Ovary (tissue), 3 donors: ENCODE measurements at regions not wholly inside any gene's neighbourhood (a gene's known extent, or its start where the extent isn't known, plus 50 kb on each side); places are given as distances from the start of the nearest gene placed in this dataset.

Source experiments
- EP300 ChIP-seq: sonication (generic); formaldehyde crosslinking; IDR thresholded peaks from one replicate; pipeline ENCODE4 v1.6.1; 2017; ENCODE audit warnings: antibody characterized with exemption
- POLR2A ChIP-seq: fragments of 450-650 bp; IDR thresholded peaks from one replicate; pipeline ENCODE4 v1.6.1; 2017; ENCODE audit warnings: antibody characterized with exemption, mild to moderate bottlenecking, moderate library complexity
- TF ChIP-seq, protein P1 (sequence below), 3 donors: fragments of 450-650 bp in 2 of 3; fragments of 200-600 bp in 1 of 3; IDR thresholded peaks; one replicate each; pipeline versions ENCODE4 v1.5.1 to v1.8.0; 2016 to 2022; ENCODE audit warnings: antibody characterized with exemption in 3 of 3, mild to moderate bottlenecking in 1 of 3
- donor health status: DM: no; HTN: no; CAD: no.

- TF ChIP-seq, protein P1, sequence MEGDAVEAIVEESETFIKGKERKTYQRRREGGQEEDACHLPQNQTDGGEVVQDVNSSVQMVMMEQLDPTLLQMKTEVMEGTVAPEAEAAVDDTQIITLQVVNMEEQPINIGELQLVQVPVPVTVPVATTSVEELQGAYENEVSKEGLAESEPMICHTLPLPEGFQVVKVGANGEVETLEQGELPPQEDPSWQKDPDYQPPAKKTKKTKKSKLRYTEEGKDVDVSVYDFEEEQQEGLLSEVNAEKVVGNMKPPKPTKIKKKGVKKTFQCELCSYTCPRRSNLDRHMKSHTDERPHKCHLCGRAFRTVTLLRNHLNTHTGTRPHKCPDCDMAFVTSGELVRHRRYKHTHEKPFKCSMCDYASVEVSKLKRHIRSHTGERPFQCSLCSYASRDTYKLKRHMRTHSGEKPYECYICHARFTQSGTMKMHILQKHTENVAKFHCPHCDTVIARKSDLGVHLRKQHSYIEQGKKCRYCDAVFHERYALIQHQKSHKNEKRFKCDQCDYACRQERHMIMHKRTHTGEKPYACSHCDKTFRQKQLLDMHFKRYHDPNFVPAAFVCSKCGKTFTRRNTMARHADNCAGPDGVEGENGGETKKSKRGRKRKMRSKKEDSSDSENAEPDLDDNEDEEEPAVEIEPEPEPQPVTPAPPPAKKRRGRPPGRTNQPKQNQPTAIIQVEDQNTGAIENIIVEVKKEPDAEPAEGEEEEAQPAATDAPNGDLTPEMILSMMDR (IDR thresholded peaks at IDR 0.05) = no peak
- TF ChIP-seq POLR2A (no peak), EP300 (no peak)
Observed at GRCh38 chr6:164258421-164258820, 843.9 kb downstream of the QKI start.
